ENCODE measurements at regions not wholly inside any gene's neighbourhood (a gene's known extent, or its start where the extent isn't known, plus 50 kb on each side); places are given as distances from the start of the nearest gene placed in this dataset.

DNA sequence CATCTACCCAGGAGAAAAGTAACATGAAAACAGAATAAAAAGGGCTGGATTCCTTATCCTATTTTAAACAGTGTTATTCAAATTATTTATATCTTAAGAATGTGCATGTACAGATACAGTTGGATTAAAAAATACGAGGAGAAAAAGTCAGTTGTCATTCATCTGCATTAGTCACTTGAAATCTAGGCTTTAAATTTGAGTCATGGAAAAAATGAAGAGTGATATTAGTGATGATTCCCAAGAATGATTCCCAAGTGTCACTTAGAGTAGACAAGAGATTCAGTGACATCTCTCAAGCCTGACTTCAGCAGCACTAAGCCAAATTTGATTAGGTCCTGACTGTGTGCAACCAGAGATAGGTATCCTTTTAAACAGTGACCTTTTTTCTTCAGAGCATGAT lies 394.2 kb downstream of the IRS1 start:
- H3K4me3 ChIP-seq (ENCODE audit: low read length), result no peak overlapping the region
- H3K27ac ChIP-seq (ENCODE audit: low read length), result no peak overlapping the region
- H3K4me1 ChIP-seq (ENCODE audit: low read length), result no peaks in the 10 kb centered on the region
- no peaks in the 10 kb centered on the region for H4K20me1 ChIP-seq (ENCODE audit: insufficient read depth, low read depth, low read length)
- no peaks in the 10 kb centered on the region for H3K27me3 ChIP-seq (ENCODE audit: low read length)
- H3K9me2 ChIP-seq (replicated peaks; ENCODE audit: insufficient read depth, low read length), result no peaks in the 10 kb centered on the region
- no peak for DNase-seq
- no peaks in the 10 kb centered on the region for H3K79me2 ChIP-seq (ENCODE audit: low read length)
- H3K9me3 ChIP-seq (ENCODE audit: low read length), result no peaks in the 10 kb centered on the region
- no peaks in the 10 kb centered on the region for H3K36me3 ChIP-seq (ENCODE audit: insufficient read depth, low read length)
- H3K9ac ChIP-seq (ENCODE audit: low read length), result no peak overlapping the region
- H2AFZ ChIP-seq (ENCODE audit: low read length), result no peak overlapping the region
- no peak overlapping the region for H3K4me2 ChIP-seq (ENCODE audit: low read depth, low read length, poor library complexity, severe bottlenecking)

DNA sequence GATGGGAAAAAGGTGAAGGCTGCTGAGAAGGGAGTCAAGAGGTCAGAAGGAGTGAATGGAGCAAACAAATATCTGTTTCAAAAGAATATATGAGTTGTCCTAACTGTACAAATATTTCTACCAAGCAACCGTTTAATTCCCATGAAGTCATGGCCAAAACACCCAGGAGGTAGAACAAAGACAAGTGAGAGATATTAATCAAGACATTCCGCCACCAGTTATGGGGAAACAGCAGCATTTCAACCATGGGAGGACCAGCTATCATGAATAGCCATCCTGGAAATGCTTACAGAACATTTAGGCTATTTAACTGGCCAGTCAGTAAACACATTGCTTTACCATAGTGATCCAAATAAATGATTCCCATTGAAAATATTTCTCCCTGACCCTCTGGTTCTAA lies 396.3 kb downstream of the IRS1 start:
- H2AFZ ChIP-seq (ENCODE audit: low read length), result no peak overlapping the region
- H3K36me3 ChIP-seq (ENCODE audit: insufficient read depth, low read length), result no peaks in the 10 kb centered on the region
- H4K20me1 ChIP-seq (ENCODE audit: insufficient read depth, low read depth, low read length), result no peaks in the 10 kb centered on the region
- no peaks in the 10 kb centered on the region for H3K9me2 ChIP-seq (replicated peaks; ENCODE audit: insufficient read depth, low read length)
- no peaks in the 10 kb centered on the region for H3K9me3 ChIP-seq (ENCODE audit: low read length)
- no peak overlapping the region for H3K4me3 ChIP-seq (ENCODE audit: low read length)
- no peak for DNase-seq
- no peak overlapping the region for H3K27ac ChIP-seq (ENCODE audit: low read length)
- no peak overlapping the region for H3K9ac ChIP-seq (ENCODE audit: low read length)
- no peaks in the 10 kb centered on the region for H3K79me2 ChIP-seq (ENCODE audit: low read length)
- no peak overlapping the region for H3K4me2 ChIP-seq (ENCODE audit: low read depth, low read length, poor library complexity, severe bottlenecking)
- H3K27me3 ChIP-seq (ENCODE audit: low read length), result no peaks in the 10 kb centered on the region
- H3K4me1 ChIP-seq (ENCODE audit: low read length), result no peaks in the 10 kb centered on the region

DNA sequence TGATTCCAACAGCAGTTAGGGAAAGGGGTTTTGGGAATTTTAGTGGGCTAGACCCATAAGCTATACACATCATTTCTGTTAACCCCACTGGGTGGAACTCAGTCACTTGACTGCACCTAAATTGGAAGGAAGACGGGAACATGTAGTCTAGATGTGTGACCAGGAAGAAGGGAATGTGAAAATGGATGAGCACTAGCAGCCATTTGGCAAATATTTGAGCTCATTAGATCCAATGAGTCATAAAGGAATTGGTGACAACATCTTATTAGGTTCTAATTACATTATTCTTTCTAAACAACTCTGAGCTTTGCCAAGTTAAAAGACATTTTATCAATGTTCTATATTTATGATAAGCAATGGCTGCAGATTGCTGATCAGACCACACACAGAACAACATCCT lies 400.6 kb downstream of the IRS1 start:
- no peak for DNase-seq
- no peaks in the 10 kb centered on the region for H3K4me1 ChIP-seq (ENCODE audit: low read length)
- H3K27me3 ChIP-seq (ENCODE audit: low read length), result no peaks in the 10 kb centered on the region

DNA sequence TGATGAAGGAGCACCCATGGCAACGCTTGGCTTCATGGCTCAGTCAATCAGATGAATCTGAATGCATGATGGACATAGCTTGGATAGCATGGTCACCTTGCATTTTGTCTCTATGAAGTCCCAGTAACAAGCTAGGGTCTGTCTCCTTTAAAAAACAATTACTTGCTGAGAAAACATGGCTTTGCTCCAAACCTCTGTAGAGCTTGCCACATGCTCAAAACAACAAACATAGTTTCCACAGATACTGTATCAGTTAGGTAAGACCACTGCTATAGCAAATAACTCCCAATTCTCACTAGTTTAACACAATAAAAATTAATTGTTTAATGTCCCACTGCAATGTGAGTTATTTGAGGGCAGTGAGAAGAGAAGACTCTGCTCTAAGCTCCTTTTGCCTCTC lies 401.0 kb downstream of the IRS1 start:
- Histone ChIP-seq H3K4me2 (ENCODE audit: low read depth, low read length, poor library complexity, severe bottlenecking) (no peak overlapping the region), H3K36me3 (ENCODE audit: insufficient read depth, low read length) (no peaks in the 10 kb centered on the region), H3K27me3 (ENCODE audit: low read length) (no peaks in the 10 kb centered on the region), H3K9me2 (replicated peaks; ENCODE audit: insufficient read depth, low read length) (no peaks in the 10 kb centered on the region), H4K20me1 (ENCODE audit: insufficient read depth, low read depth, low read length) (no peaks in the 10 kb centered on the region), H3K9ac (ENCODE audit: low read length) (no peak overlapping the region), H2AFZ (ENCODE audit: low read length) (no peak overlapping the region), H3K9me3 (ENCODE audit: low read length) (no peaks in the 10 kb centered on the region), H3K79me2 (ENCODE audit: low read length) (no peaks in the 10 kb centered on the region), H3K4me1 (ENCODE audit: low read length) (no peaks in the 10 kb centered on the region), H3K4me3 (ENCODE audit: low read length) (no peak overlapping the region), H3K27ac (ENCODE audit: low read length) (no peak overlapping the region)
- no peak for DNase-seq

More for the DNA sequence above, 400.6 kb downstream of the IRS1 start:
- H3K36me3 ChIP-seq (ENCODE audit: insufficient read depth, low read length), result no peaks in the 10 kb centered on the region
- H3K27ac ChIP-seq (ENCODE audit: low read length), result no peak overlapping the region
- H3K79me2 ChIP-seq (ENCODE audit: low read length), result no peaks in the 10 kb centered on the region
- H3K9ac ChIP-seq (ENCODE audit: low read length), result no peak overlapping the region
- H3K9me3 ChIP-seq (ENCODE audit: low read length), result no peaks in the 10 kb centered on the region
- H3K4me2 ChIP-seq (ENCODE audit: low read depth, low read length, poor library complexity, severe bottlenecking), result no peak overlapping the region
- no peaks in the 10 kb centered on the region for H3K9me2 ChIP-seq (replicated peaks; ENCODE audit: insufficient read depth, low read length)
- no peaks in the 10 kb centered on the region for H4K20me1 ChIP-seq (ENCODE audit: insufficient read depth, low read depth, low read length)
- no peak overlapping the region for H2AFZ ChIP-seq (ENCODE audit: low read length)
- H3K4me3 ChIP-seq (ENCODE audit: low read length), result no peak overlapping the region

DNA sequence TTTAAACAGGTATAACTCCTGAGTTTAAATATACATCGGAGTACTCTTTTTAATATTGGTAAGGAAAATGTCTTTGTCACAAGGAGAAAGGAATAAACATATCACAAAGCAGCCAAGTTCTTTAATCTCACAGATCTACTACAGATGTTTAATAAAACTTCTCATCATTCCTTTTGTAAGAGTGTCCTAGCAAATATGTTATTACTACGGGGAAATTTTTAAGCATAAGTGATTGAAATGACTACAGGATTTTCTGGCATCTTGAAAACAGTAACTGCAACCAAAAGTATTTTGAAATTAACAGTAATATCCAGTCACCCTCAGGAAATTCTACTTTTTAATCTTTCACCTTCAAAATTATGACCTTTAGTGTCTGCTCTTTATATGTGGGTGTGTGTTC lies 403.1 kb downstream of the IRS1 start:
- H4K20me1 ChIP-seq (ENCODE audit: insufficient read depth, low read depth, low read length), result no peaks in the 10 kb centered on the region

DNA sequence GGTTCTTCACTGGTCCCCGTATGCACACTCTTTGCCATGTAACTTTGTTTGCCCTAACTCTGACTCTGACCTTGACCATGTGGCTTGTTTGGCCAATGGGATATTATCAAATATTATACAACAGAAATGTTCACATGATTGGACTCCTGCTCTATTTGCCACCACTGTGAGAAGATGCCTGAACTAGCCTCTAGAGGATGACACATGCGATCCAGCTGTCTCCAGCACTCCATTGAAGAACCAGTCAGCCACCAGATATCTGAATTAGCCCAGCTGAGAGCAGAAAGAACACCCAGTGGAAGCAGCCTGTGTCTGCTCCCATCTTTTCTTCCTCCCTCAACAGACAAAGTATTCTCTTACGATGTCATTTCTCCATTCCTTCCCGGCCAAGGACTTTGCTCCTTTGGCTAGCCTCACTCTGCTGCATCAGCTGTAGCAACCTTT lies 412.1 kb downstream of the IRS1 start:
- no peaks in the 10 kb centered on the region for H4K20me1 ChIP-seq (ENCODE audit: insufficient read depth, low read depth, low read length)
- H3K4me1 ChIP-seq (ENCODE audit: low read length), result no peaks in the 10 kb centered on the region
- H3K36me3 ChIP-seq (ENCODE audit: insufficient read depth, low read length), result no peaks in the 10 kb centered on the region
- no peak overlapping the region for H3K4me3 ChIP-seq (ENCODE audit: low read length)
- H3K4me2 ChIP-seq (ENCODE audit: low read depth, low read length, poor library complexity, severe bottlenecking), result no peak overlapping the region
- H3K9me2 ChIP-seq (replicated peaks; ENCODE audit: insufficient read depth, low read length), result no peaks in the 10 kb centered on the region
- no peak overlapping the region for H2AFZ ChIP-seq (ENCODE audit: low read length)
- no peaks in the 10 kb centered on the region for H3K27me3 ChIP-seq (ENCODE audit: low read length)
- no peak for DNase-seq
- H3K27ac ChIP-seq (ENCODE audit: low read length), result no peak overlapping the region
- no peak overlapping the region for H3K9ac ChIP-seq (ENCODE audit: low read length)
- H3K9me3 ChIP-seq (ENCODE audit: low read length), result no peaks in the 10 kb centered on the region
- no peaks in the 10 kb centered on the region for H3K79me2 ChIP-seq (ENCODE audit: low read length)

More for the DNA sequence above, 403.1 kb downstream of the IRS1 start:
- H3K4me2 ChIP-seq (ENCODE audit: low read depth, low read length, poor library complexity, severe bottlenecking), result no peak overlapping the region
- no peaks in the 10 kb centered on the region for H3K79me2 ChIP-seq (ENCODE audit: low read length)
- no peaks in the 10 kb centered on the region for H3K4me1 ChIP-seq (ENCODE audit: low read length)
- DNase-seq, result no peak
- H3K9me3 ChIP-seq (ENCODE audit: low read length), result no peaks in the 10 kb centered on the region
- H3K27me3 ChIP-seq (ENCODE audit: low read length), result no peaks in the 10 kb centered on the region
- no peaks in the 10 kb centered on the region for H3K36me3 ChIP-seq (ENCODE audit: insufficient read depth, low read length)
- no peak overlapping the region for H3K4me3 ChIP-seq (ENCODE audit: low read length)
- no peak overlapping the region for H3K9ac ChIP-seq (ENCODE audit: low read length)
- no peak overlapping the region for H2AFZ ChIP-seq (ENCODE audit: low read length)
- no peaks in the 10 kb centered on the region for H3K9me2 ChIP-seq (replicated peaks; ENCODE audit: insufficient read depth, low read length)
- no peak overlapping the region for H3K27ac ChIP-seq (ENCODE audit: low read length)

DNA sequence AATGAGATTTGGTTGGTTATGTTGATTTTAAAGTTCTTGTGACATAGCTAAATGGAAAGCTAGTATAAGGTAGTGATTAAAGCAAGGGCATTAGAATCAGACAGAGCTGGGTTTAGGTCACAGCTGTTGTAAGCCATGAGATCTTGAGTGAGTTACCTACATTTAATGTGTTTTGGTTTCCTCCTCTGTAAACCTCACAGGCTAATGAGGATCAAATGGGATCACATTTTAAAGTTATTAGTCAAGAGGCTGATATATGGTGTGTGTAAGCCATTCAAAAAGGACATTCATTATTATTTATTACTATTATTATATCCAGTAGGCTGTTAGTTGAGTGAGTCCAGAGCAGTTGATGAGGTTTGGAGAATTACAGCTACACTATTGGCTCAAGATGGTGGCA lies 416.2 kb downstream of the IRS1 start:
- no peaks in the 10 kb centered on the region for H3K27me3 ChIP-seq (ENCODE audit: low read length)
- no peak for DNase-seq
- no peak overlapping the region for H3K9ac ChIP-seq (ENCODE audit: low read length)
- no peaks in the 10 kb centered on the region for H3K9me2 ChIP-seq (replicated peaks; ENCODE audit: insufficient read depth, low read length)
- H3K79me2 ChIP-seq (ENCODE audit: low read length), result no peaks in the 10 kb centered on the region
- H3K4me2 ChIP-seq (ENCODE audit: low read depth, low read length, poor library complexity, severe bottlenecking), result no peak overlapping the region
- H4K20me1 ChIP-seq (ENCODE audit: insufficient read depth, low read depth, low read length), result no peaks in the 10 kb centered on the region
- no peak overlapping the region for H3K4me3 ChIP-seq (ENCODE audit: low read length)
- no peaks in the 10 kb centered on the region for H3K4me1 ChIP-seq (ENCODE audit: low read length)
- H3K27ac ChIP-seq (ENCODE audit: low read length), result no peak overlapping the region
- H2AFZ ChIP-seq (ENCODE audit: low read length), result no peak overlapping the region
- no peaks in the 10 kb centered on the region for H3K9me3 ChIP-seq (ENCODE audit: low read length)
- no peaks in the 10 kb centered on the region for H3K36me3 ChIP-seq (ENCODE audit: insufficient read depth, low read length)

DNA sequence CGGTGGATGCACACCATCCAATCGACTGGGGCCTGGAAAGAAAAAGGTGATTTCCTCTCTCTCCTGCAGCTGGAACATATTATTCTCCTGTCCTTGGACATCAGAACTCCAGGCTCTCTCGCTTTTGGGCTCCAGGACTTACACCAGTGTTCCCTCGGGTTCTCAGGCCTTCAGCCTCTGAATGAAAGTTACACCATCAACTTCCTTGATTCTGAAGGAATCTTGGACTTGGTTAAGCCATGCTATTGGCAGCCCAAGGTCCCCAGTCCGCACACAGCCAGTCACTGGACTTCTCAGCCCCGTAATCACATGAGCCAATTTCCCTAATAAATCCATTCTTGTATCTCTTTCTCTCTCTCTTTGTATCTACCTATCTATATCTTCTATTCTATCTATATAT lies 418.9 kb downstream of the IRS1 start:
- no peaks in the 10 kb centered on the region for H3K4me1 ChIP-seq (ENCODE audit: low read length)

More for the DNA sequence above, 418.9 kb downstream of the IRS1 start:
- DNase-seq, result no peak
- H3K36me3 ChIP-seq (ENCODE audit: insufficient read depth, low read length), result no peaks in the 10 kb centered on the region
- H2AFZ ChIP-seq (ENCODE audit: low read length), result no peak overlapping the region
- no peaks in the 10 kb centered on the region for H3K79me2 ChIP-seq (ENCODE audit: low read length)
- H3K4me3 ChIP-seq (ENCODE audit: low read length), result no peak overlapping the region
- H3K4me2 ChIP-seq (ENCODE audit: low read depth, low read length, poor library complexity, severe bottlenecking), result no peak overlapping the region
- no peaks in the 10 kb centered on the region for H4K20me1 ChIP-seq (ENCODE audit: insufficient read depth, low read depth, low read length)
- H3K9ac ChIP-seq (ENCODE audit: low read length), result no peak overlapping the region
- no peaks in the 10 kb centered on the region for H3K9me2 ChIP-seq (replicated peaks; ENCODE audit: insufficient read depth, low read length)
- H3K27me3 ChIP-seq (ENCODE audit: low read length), result no peaks in the 10 kb centered on the region
- no peak overlapping the region for H3K27ac ChIP-seq (ENCODE audit: low read length)
- no peaks in the 10 kb centered on the region for H3K9me3 ChIP-seq (ENCODE audit: low read length)
